Suppressor macrophage treated with lipopolysaccharide for 4 hours (primary cell): ENCODE measurements at regions not wholly inside any gene's neighbourhood (a gene's known extent, or its start where the extent isn't known, plus 50 kb on each side); places are given as distances from the start of the nearest gene placed in this dataset.

ENCODE experiments used
- DNase-seq: peaks from one replicate; pipeline ENCODE4 v3.0.0-alpha.2; 2020

DNA sequence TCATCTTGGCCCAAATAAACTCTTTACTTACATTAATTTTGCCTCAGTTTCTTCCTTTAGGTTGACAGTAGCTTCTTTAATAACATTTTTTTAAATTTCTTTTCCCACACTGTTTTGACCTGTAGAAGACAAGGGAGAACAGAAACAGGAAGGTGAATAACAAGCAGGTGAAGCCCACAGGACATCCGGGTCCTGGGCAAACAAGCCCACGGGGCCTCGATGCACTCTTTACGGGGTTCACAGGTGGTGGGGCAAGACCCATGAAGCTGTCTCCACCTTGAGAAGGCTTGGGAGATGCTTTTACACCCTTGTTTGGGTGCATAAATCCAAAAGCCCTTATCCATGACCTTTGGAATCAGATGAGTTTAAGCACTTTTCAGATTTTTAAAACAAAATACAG is 301.0 kb upstream of the MGAT5 start:
- DNase-seq = no peak

DNA sequence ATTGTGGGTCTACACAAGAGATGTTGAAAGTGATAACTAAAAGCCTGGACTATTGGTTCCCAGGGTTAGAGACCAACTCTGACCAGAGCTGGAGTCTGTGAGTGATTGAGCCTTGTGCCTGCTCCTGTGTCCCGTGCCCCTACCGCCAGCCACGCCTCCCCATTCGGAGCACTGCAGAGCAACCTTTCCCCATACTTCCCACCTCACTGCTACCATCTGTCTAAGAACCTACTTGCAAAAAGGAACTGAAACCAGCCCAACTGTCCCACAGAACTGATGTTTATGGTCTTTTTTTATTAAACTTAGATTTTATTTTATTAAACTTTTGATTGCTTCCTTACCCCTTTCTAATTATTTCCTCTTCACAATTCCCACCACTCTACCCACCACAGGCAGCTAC is 300.3 kb upstream of the MGAT5 start:
- DNase-seq = no peak

DNA sequence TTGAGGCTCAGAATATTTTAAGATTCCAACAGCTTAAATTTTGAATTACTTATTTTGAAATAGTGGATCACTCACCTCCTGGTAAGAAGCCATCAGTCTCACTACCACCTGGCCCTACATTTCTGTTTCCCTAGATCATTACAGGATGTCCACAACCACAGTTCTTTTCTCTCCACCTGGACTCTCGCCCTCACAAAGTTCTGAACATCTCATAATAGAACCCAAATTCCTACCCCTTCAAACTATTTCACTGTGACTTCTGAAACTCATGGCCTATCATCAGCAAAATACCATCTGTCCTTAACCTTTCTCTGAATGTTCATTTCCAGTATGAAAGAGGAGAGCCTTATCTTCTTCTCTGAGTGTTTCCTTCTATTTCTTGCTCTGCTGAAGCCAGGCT is 299.2 kb upstream of the MGAT5 start:
- no peak for DNase-seq

DNA sequence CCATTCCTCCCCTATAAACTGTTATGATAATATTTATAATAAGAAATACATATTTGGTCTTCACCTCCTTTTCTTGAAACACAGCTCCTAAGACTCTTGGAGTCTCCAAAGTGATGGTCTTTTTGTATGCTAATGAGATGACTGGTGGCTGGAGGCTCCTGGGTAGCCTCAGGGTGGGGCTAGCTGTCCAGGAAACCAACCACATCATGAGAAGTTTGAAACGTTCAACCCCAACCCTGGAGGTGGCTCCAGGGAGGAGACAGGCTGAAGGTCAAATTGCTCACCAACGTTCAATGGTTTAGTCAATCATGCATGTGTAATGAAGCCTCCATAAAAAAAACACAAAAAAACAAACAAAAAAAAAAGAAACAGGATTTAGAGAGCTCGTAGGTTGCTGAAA is 298.7 kb upstream of the MGAT5 start:
- DNase-seq = no peak

DNA sequence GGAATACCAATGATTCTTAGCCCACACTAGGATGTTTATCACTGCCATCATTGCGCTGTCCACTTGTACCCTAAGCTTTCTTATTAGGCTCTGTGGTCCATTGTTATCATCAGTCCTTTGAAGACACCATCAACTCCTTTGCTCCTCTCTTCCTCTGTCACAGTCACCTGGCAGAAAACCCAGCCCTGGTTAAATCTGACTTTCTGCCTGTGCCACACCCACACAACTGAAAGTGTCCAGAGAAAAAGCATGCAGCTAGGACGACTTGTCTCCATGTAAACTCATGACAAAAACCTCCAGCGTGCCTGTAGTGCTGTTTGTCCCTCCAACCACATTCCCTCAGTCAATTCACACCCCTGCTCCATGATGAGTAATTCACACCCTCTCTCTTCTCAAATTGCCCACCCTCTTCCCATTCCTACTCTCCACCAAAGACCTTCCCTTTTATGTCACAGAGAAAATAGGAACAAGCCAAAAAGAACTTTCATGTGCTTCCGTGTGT is 297.4 kb upstream of the MGAT5 start:
- no peak for DNase-seq

DNA sequence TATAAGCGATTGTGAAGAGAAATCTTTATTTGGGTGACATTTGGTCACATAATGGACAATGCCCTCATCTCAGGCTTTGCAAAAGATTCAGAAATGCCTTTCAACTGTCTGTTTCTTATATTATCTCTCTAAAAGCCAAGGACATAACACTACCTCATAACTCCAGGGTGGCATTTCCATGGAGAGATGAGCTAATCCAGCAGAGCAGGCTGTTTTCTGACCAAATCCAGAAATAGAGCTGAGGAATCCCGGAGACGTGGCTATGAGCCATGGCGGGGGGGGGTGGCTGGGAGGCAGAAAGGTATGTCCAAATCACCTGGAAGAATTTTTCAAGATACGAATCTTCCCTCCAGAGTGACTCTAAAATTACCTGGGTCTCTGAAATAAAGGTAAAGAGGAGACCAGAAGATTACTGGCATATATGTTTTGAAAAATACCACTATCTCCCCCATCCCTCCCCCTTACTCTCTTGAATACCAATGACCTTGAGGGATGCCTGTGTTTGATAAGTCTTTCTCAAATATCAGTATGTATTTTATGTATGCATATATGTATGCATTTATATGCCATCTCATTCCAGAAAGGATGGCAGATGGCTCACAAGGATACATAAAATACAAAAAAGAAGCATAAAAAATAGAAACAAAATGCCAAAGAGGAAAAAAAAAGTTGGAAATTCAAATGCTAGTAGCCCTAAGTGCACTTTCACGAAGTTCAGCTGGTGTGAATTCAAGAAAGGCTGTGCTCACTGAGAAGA is 296.0 kb upstream of the MGAT5 start:
- no peak for DNase-seq

DNA sequence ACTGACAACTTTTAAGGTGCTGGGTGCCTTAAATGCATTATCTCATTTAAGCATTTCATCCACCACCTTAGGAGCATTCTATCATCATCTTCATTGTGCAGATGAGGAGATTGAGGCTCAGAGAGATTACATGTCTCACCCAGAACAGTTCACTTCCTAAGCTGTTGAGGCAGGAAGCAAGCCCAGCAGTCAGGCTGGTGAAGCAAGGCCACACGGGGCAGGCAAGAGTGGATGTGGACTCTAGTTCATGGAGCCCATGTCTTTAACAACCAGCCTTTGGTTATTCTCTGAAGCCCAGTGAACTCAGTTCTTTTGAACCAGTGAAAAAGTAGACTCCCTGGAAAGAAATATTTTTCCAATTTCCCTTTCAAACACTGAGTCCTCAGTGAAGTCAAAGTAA is 294.8 kb upstream of the MGAT5 start:
- DNase-seq = no peak

DNA sequence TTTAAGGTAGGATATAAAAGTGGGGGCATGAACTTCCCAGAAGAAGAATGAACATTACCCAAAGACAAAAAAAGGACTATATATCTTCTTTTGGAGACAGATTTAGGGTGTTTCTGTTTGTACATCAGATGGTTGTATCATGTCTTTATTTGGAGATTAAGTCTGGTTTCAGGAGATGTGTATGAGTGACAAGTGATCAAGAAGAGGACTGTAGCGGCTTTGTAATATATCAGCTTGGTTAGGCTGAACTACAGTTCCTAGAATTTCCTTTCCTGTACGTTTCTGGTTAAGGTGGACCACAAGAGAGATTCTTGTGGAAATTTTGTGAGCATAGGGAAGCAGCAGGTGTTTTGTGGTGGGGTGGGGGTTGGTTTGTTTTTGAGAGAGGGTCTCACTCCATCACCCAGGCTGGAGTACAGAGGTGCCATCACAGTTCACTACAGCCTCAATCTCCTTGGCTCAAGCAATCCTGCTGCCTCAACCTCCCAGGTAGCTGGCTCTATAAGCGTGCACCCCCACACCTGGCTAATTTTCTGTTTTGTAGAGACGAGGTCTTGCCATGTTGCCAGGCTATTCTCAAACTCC is 287.1 kb upstream of the MGAT5 start:
- DNase-seq = no peak

DNA sequence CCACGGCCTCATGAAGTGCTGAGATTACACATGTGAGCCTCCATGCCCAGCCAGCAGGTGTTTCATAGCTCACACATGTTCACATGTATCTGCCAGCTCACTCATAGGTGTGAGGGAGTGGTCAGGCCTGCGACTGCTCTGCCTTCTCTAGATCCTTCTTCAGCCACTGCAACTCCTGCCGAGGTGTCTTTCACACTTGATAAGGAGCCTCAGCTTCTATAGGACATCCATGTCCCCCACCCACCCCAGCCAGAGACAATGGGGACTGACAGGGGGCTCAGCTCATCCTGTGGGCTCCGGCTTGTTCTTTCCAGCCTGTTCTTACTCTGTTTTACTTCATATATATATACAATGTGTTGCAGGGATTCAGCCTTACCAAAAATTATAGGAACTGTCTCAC is 286.5 kb upstream of the MGAT5 start:
- no peak for DNase-seq

DNA sequence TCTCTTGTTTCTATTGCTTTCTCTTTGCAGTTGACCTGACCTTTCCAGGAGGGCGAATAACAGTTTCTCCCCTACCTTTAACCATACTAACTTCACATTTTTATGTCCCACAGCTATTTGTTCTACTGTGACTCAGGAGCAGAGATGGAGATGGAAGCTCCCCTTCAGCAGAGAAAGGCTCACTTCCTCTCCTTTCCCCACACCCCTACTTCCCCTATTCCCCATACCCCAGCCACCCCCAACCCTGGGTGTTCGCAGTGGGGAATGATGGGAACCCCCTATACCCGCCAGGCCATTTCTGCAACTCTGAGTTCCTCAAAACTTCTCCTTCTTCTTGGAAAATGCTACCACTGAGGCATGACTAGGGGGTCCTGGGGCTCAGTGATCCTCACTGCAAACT is 285.4 kb upstream of the MGAT5 start:
- peak; percentile 15 for DNase-seq

DNA sequence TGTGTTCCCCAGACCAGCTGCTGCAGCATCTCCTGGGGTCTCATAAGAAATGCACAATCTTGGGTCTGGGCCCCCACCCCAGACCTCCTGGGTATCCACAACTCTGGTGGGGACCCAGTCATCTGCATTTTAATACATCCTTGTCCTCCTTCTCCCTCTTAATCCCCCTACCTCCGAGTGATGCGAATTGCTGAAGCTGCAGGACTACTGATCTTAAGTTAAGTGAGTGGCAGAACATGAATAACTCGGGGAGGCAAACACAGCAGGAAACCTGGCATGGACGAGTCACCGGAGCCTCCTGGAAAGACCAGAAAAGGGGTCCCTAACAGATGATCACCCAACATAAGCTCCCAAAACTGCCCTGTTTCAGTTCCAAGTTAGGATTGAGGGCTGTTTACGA is 283.2 kb upstream of the MGAT5 start:
- DNase-seq = no peak

DNA sequence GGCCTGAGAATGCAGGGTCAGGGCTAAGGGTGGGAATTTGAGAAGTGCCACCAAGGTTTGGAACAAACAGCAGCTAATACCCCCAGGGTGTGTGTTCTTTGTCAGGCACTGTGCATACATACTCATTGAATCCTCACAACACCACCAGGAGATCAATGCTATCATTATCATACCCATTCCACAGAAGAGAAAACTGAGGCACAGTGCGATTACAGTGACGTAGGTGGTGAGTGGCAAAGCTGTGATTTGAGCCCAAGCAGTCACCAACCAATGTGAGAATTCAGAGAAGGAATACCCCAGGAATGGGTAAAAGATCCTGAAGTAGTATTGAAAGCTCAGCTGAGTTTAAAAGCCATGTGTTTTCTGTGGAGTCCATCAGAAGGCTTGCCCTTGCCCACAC is 281.6 kb upstream of the MGAT5 start:
- no peak for DNase-seq

DNA sequence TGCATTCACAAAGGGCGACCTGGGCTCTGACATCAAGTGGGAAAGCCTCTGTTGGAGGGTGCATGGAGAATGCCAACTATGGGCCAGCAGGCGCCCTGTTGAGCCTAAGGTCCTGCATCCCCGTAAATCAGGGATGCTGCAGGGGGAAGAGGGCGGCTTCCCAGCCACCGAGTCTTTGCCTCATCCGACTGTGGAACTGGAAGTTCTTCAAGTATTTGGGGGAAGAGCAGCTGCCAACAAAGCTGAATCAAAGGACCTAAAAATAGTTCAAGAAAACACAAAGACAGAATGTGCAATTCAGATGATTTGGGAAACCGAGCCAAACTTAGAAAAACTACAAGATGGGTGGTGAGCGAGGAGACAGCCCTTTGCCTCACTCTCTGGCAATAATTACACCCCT is 281.1 kb upstream of the MGAT5 start:
- DNase-seq = no peak

DNA sequence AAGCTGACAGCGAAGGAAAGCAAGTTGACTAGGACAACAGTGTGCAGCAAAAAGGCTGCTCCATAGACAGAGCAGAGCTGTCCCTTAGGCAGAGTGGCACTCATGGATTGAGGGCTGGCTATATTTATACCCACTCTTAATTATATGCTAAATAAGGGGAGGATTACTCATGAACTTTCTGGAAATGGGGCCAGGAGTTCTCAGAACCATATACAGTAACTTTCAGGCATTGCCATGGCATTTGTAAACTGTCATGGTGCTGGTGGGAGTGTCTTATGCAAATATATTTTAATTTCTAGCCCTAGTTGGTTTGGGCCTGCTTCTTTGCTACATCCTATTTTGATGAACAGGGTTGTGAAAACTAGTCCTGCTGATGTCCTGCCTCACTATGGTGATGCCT is 279.5 kb upstream of the MGAT5 start:
- DNase-seq = no peak

DNA sequence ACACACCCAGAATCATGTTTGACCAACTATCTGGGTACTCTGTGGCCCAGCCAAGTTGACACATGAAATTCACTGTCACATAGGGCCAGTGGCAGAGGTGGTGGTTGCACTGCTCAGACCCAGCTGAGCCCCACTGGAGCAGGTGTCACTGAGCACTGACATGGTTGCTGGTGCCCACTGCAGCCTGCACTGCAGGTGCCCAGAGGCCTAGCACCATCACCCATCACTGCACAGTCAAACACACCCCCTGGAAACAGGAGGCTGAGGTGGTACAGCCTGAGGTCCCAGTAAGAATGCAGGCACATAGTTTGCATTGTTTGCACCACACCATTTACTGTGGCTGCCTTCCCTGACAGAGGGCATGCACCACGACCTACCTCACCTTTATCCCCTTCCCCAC is 278.7 kb upstream of the MGAT5 start:
- DNase-seq = no peak

DNA sequence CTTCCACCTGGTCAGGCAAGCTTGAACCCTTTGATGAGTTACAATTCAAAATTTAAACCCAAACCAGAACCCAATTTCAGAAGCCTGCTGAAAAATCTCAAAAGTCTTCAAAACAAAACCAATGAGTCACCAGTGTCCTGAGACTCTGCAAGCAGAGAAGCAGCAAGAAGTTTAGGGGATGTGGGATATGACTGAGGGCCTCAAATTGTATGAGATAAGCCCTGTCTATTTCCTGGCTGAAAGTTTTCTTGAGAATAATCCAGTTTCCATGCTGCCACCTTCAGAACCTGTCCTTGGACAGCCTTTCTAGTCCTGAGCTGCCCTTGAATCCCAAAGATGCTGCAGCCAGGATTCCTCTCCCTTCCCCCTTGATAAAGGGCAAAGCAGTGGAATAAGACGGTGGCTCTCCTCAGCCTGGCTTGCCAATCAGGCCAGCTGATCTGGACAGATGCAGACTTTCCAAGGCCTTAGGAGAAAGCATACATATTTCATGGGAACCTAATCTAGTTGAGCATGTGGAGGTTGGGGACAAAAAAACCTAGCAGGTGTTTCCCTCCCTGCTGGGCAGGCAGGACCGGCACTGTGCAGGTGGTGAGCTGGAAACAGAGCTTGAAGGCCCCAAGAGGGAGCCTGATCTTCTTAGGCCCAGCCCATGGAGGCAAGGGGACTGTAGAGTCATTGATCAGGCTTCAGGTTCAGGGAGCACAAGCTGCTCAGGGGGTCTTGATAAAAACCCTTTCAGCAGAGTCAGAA is 278.0 kb upstream of the MGAT5 start:
- DNase-seq = no peak

DNA sequence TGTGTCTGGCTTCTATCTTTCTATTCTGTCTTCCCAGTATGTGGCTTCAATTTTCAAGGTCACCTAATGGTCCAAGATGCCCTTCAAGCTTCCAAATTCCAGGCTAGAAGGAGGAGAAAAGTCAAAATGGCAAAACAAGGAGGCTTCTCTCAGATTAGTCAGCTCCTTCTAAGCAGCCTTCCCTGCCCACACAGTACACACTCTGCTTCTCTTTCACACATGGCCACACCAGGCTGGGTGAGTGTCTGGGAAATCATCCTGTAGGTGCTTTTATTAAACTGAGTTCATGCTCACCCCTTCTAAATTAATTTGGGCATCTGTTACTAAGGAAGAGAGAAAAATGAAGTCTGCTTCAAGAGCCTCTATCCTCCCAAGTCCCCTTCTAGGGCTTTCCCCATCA is 277.2 kb upstream of the MGAT5 start:
- no peak for DNase-seq

DNA sequence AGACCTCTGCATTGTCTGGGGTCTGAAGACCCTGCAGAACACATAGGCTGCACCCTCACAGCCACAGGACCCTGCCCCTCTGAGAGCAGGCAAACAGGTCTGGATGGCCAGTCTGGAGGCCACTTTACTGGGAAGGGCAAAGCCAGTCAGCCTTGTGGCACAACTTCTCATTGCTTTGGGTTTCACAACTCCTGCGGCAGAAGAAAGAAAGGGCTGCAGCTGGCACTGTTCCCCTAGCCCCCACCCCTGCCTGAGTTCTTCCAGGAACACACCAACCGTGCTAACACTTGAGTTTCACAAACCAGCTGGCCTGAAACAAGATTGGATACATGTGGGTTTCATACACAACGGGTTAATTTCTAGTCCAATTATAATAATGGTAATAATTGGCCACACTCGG is 276.5 kb upstream of the MGAT5 start:
- no peak for DNase-seq

DNA sequence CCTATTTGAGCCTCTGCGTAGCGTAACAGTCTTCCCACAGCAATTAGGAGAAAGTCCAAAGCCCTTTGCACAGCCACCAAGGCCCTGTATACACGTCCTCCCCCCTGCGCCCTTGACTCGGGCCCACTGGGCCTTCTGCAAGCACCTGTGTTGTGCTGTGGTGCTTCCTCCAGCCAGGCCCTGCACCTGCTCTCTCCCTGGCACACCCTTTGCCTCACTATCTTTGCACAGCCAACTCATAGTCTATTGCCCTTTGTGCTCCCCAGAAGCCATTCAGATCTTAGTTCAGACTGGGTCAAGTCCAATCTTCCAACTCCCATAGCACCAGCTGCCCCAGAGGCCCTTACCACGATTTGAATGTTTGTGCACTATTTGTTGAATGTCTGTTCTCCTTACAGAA is 271.6 kb upstream of the MGAT5 start:
- DNase-seq = no peak

DNA sequence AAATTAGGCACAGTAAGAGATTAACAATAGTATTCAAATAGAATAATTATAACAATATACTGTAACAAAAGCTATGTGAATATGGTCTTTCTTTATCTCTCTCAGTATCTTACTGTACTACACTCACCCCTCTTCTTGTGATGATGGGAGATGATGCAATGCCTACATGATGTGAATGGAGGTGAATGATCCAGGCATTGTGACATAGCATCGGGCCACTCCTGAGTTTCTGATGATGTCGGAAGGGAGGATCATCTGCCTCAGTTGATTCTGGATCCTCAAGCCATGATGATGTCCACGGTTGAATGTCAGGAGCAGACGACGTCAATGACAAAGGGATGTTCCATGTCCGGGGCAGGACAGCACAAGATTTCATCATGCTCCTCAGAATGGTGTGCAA is 268.3 kb upstream of the MGAT5 start:
- DNase-seq = no peak

DNA sequence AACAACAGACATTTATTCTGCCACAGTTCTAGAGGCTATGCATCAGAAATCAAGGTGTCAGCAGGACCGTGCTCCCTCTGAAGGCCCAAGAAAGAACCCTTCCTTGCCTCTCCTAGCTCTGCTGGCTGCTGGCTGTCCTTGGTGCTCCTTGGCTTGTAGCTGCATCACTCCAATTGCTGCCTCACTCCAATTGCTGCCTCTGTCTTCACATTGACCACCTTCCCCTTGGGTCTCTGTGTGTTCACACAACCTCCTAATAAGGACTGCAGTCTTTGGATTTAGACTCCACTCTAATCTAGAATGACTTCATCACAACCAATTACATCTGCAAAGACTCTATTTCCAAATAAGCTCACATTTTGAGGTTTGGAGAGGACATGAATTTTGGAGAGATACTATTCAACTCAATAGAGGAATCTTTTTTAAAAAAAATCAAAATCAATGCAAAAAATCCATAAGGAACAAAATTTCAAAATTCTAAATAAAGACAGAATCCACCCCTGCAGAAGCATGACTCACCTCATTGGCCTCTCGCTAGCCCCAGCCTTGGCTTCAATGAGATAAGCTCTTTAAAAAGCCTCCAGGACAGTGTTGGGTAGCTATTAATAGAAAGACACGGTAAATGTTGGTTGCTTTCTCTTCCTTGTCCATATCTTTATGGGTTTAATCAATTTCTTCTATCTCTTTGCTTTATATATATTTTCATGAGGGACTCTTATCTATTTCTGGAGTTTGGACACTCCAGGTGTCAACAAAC is 267.6 kb upstream of the MGAT5 start:
- no peak for DNase-seq

DNA sequence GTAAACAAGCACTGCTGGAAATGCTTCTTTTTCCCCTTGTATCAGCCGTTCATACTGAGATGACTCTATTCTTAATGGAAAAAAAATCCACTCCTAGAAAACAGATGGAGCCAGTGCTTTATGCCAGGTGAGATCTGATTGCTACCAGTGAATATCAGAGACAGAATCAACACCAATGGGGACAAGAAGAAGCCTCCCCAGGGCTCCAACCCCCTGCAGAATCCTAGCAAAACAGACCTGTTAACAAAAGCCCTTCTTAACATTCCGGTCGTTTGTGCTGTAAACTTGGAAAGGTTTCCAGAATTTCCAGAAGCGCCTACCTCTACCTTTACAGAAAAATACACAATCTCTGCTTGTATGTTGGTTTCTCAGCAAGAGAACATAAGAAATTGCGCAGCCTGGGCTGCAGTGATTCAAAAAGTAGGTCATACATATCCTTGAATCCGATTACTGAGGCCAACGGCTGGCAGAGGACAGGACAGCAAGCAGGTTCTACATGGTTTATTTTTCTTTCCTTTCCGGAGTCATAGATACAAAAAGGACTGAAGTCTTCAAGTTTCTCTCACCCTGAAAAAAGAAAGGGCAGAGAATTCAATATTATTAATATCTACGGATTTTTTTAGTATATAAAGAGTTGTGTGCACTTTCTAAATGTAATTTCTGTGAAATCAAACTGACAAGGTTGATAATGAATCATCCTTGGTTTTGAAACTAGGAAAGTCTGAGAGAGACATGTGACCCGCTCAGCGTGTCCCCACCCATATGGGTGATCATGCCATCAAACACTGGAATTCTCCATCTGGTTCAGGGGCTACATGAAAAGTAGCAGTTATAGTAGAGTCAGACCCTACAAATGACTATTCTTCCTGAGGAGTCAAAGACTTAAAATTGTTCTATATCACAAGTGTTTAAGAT is 266.7 kb upstream of the MGAT5 start:
- no peak for DNase-seq
